Osteoblast (primary cell): ENCODE measurements at regions not wholly inside any gene's neighbourhood (a gene's known extent, or its start where the extent isn't known, plus 50 kb on each side); places are given as distances from the start of the nearest gene placed in this dataset.
A peak's percentile ranks its signal among the peaks of the same experiment; 100 is the strongest.

Source experiments
- DNase-seq: peaks from one replicate; pipeline ENCODE4 v3.0.0; 2011; ENCODE audit warnings: low spot score, mixed read lengths; ENCODE audit not compliant: insufficient read length; ENCODE audit errors: missing footprints
- H2AFZ ChIP-seq: 2 replicates; pipeline ENCODE4 v1.6.0; 2011; ENCODE audit warnings: mild to moderate bottlenecking, low read length
- H3K27ac ChIP-seq: 2 replicates; pipeline ENCODE4 v1.5.1; 2011; ENCODE audit warnings: mild to moderate bottlenecking, low read depth, low read length, moderate library complexity
- H3K27me3 ChIP-seq: 2 replicates; pipeline ENCODE4 v1.6.0; 2012; ENCODE audit warnings: mild to moderate bottlenecking, control low read depth, inconsistent platforms, low read length, moderate library complexity; ENCODE audit not compliant: insufficient read depth
- H3K36me3 ChIP-seq: 2 replicates; pipeline ENCODE4 v1.5.1; 2011; ENCODE audit warnings: mild to moderate bottlenecking, low read length, control low read depth, moderate library complexity; ENCODE audit not compliant: insufficient read depth
- H3K4me1 ChIP-seq: 2 replicates; pipeline ENCODE4 v1.5.1; 2011; ENCODE audit warnings: mild to moderate bottlenecking, low read length, control low read depth, moderate library complexity; ENCODE audit not compliant: insufficient read depth
- H3K4me2 ChIP-seq: 2 replicates; pipeline ENCODE4 v1.6.0; 2011; ENCODE audit warnings: mild to moderate bottlenecking, low read length; ENCODE audit not compliant: insufficient read depth
- H3K4me3 ChIP-seq: fragments of 200-600 bp; sonication (generic); 3 replicates; pipeline ENCODE4 v1.5.1; 2012; ENCODE audit warnings: mild to moderate bottlenecking, low read length, inconsistent platforms; ENCODE audit not compliant: insufficient read depth
- H3K79me2 ChIP-seq: 2 replicates; pipeline ENCODE4 v1.6.0; 2012; ENCODE audit warnings: mild to moderate bottlenecking, low read length, control low read depth, inconsistent platforms; ENCODE audit not compliant: insufficient read depth
- H3K9me3 ChIP-seq: 2 replicates; pipeline ENCODE4 v1.5.1; 2011; ENCODE audit warnings: low read depth, low read length, control low read depth
- H4K20me1 ChIP-seq: 2 replicates; pipeline ENCODE4 v1.6.0; 2012; ENCODE audit warnings: mild to moderate bottlenecking, low read length, control low read depth; ENCODE audit not compliant: insufficient read depth
- TF ChIP-seq, protein P1 (sequence below): IDR thresholded peaks from 2 replicates; pipeline ENCODE4 v1.5.1; 2011; ENCODE audit warnings: mild to moderate bottlenecking, low read depth, low read length, moderate library complexity; ENCODE audit errors: extremely low read depth

DNA sequence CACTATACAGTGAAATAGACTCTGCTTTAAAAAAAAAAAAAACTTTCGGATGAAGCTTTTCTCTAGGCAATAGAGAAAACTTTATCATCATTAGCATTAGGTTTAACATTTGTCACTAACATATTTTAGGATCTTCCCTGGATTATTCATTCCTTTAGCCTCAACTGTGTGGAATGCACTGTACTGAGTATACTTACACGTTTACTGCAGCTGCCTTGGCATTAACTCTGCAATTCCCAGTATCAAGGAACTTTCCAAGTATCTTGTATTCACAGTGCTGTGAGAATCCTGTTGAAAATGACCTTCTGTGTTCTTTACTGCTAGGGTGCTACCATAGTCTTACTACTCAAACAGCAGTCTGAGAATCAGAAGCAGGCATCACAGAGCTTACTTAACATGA lies 328.2 kb upstream of the COL3A1 start:
- H3K4me2 ChIP-seq = peak overlapping the region; percentile 9

DNA sequence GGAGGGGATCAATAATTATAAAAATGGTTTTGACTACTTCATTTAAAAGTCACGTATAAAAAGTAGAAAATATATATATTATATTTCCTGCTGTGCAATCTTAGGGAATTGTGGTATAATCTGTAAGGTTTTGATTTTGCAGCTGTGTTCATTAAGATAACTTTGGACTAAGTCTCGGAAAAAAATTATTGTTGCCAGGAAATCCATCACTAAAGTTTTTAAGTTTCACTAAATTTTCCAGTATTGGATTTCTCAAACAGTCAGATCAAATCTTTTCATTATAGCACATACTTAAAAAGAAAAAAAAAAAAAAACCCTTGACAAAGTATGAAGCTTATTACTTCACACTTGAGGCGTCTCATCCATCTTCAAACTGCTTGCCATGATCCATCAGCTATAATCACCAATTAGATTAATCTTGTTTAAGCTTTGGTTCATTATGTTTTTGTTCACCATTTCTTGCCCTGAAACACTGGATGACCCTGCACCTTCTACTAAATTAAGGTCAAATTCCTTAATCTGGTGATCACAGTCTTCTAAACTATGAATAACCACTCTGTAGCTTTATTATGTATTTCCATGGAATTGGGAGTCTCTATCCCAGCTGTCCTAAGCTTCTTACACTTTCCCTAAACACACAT lies 326.6 kb upstream of the COL3A1 start:
- no peak overlapping the region for H3K27ac ChIP-seq
- H3K79me2 ChIP-seq = no peaks in the 10 kb centered on the region
- DNase-seq = no peak
- H3K4me3 ChIP-seq = no peak overlapping the region
- H3K36me3 ChIP-seq = no peaks in the 10 kb centered on the region
- TF ChIP-seq, protein P1, sequence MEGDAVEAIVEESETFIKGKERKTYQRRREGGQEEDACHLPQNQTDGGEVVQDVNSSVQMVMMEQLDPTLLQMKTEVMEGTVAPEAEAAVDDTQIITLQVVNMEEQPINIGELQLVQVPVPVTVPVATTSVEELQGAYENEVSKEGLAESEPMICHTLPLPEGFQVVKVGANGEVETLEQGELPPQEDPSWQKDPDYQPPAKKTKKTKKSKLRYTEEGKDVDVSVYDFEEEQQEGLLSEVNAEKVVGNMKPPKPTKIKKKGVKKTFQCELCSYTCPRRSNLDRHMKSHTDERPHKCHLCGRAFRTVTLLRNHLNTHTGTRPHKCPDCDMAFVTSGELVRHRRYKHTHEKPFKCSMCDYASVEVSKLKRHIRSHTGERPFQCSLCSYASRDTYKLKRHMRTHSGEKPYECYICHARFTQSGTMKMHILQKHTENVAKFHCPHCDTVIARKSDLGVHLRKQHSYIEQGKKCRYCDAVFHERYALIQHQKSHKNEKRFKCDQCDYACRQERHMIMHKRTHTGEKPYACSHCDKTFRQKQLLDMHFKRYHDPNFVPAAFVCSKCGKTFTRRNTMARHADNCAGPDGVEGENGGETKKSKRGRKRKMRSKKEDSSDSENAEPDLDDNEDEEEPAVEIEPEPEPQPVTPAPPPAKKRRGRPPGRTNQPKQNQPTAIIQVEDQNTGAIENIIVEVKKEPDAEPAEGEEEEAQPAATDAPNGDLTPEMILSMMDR = no peak
- H3K9me3 ChIP-seq = no peaks in the 10 kb centered on the region
- no peak overlapping the region for H3K4me2 ChIP-seq
- H4K20me1 ChIP-seq = no peaks in the 10 kb centered on the region
- no peak overlapping the region for H2AFZ ChIP-seq
- no peaks in the 10 kb centered on the region for H3K27me3 ChIP-seq
- peaks cover 7% of the 10 kb centered on the region for H3K4me1 ChIP-seq

More for the DNA sequence above, 328.2 kb upstream of the COL3A1 start:
- no peaks in the 10 kb centered on the region for H3K9me3 ChIP-seq
- no peak for DNase-seq
- H2AFZ ChIP-seq = peak overlapping the region; percentile 75
- no peaks in the 10 kb centered on the region for H3K79me2 ChIP-seq
- H3K4me1 ChIP-seq = peaks cover 7% of the 10 kb centered on the region
- TF ChIP-seq, protein P1 = no peak
- H3K36me3 ChIP-seq = no peaks in the 10 kb centered on the region
- no peaks in the 10 kb centered on the region for H4K20me1 ChIP-seq
- H3K27ac ChIP-seq = peak overlapping the region; percentile 33
- no peaks in the 10 kb centered on the region for H3K27me3 ChIP-seq
- H3K4me3 ChIP-seq = no peak overlapping the region

DNA sequence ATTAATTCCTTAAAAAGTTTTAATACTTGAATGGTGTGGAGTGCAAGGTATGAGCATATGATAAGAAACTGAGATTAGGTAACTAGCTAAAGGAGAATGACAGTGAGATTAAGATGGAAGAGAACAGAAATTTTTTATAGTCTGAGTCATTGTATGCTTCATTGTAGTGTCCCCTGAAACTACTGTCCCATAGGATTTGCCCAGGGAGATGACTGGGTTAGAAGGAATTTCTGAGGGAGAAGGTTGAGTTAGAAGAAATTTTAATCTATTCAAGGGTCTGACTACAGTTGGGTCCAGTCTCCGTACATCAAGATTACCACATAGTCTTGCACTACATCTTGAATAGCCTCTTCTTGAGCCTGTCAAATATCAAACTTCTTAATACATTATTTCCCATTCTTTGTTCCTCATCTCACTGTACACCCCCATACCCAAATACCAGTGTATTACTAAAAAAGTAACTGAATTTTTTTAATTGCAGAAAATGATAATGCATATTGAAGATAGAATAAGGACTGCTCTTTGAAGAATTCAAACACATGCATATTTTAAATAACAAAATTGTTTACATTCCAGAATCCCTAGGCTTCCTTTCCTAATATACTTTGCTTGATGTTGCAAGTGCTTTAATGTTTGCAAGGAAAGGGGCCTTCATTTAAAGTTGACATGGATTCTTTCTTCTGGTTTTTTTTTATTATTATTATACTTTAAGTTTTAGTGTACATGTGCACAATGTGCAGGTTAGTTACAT lies 314.3 kb upstream of the COL3A1 start:
- H2AFZ ChIP-seq = no peak overlapping the region
- H3K27ac ChIP-seq = no peak overlapping the region
- H3K4me2 ChIP-seq = peak overlapping the region; percentile 9
- H3K4me1 ChIP-seq = peaks cover 8% of the 10 kb centered on the region
- no peaks in the 10 kb centered on the region for H3K9me3 ChIP-seq
- no peaks in the 10 kb centered on the region for H4K20me1 ChIP-seq
- TF ChIP-seq, protein P1 = no peak
- H3K79me2 ChIP-seq = no peaks in the 10 kb centered on the region
- H3K36me3 ChIP-seq = no peaks in the 10 kb centered on the region
- no peak overlapping the region for H3K4me3 ChIP-seq
- H3K27me3 ChIP-seq = no peaks in the 10 kb centered on the region
- DNase-seq = peak; percentile 71

DNA sequence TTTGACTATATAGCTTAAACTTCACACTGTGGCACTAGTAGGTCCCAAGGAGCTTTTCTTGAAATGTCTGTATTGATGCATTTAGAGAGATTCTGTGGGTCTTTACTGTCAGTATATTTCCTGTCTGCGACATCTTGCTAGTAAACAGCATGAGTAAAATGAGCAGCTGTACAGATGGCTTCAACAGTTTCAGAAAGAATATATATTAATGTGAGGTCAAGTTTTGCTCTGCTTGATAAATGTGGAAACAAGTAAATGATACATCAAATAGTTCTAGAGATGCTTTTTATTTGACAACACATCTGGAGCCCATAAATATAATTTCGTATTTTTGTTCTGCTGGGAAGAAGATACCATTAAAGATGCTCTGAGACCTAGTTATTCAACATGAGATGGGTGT lies 310.9 kb upstream of the COL3A1 start:
- Histone ChIP-seq H3K27me3 (no peaks in the 10 kb centered on the region), H3K4me3 (no peak overlapping the region), H3K36me3 (no peaks in the 10 kb centered on the region), H2AFZ (no peak overlapping the region), H3K4me2 (no peak overlapping the region), H3K79me2 (no peaks in the 10 kb centered on the region), H3K4me1 (peaks cover 15% of the 10 kb centered on the region), H3K9me3 (no peaks in the 10 kb centered on the region), H3K27ac (no peak overlapping the region), H4K20me1 (no peaks in the 10 kb centered on the region)
- DNase-seq = no peak
- TF ChIP-seq, protein P1 = no peak
